ENCODE measurements at regions not wholly inside any gene's neighbourhood (a gene's known extent, or its start where the extent isn't known, plus 50 kb on each side); places are given as distances from the start of the nearest gene placed in this dataset.
"Not testable (repeated sequence)": the region's sequence is repeated elsewhere in the genome, so short reads cannot be mapped to it uniquely, and the experiment has no call there.

DNA sequence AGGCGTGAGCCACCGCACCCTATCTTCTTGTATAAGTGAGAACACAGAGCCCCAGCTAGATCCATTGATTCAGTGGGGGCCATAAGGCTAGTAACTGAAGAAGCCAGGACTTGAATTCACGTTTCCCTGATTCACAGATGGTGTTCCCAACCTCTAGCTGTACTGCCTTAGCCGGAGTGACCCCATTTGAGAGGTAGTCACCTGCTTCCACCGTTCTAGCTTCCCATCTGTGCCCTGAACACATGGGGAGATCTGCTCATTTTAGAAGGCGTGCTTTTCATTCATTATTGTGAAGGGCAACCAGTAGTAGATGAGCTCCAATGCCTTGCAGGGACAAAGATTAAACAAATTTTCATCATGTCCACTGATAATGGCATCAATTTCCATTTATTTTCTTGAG is 365.7 kb upstream of the TPM1 start:
- Histone ChIP-seq H3K27me3 (ENCODE audit: insufficient read depth, low read length) (no peaks in the 10 kb centered on the region), H2AFZ (ENCODE audit: low read length, unreplicated experiment) (no peak overlapping the region), H3K4me3 (ENCODE audit: low read depth, low read length) (no peak overlapping the region), H3K4me1 (ENCODE audit: control insufficient read depth, insufficient read depth, low read length, unreplicated experiment) (no peaks in the 10 kb centered on the region), H3K36me3 (ENCODE audit: insufficient read depth, low read length) (0 out of 2 replicates have a peak, but pooled peaks cover 9% of the 10 kb centered on the region), H3K27ac (ENCODE audit: low read depth, low read length) (no peak overlapping the region), H3K79me2 (ENCODE audit: control insufficient read depth, insufficient read depth, low read length, unreplicated experiment) (no peaks in the 10 kb centered on the region)

GRCh38 chr15:62681939-62682896 is 360.3 kb upstream of the TPM1 start:
- no peaks in the 10 kb centered on the region for H3K79me2 ChIP-seq (ENCODE audit: control insufficient read depth, insufficient read depth, low read length, unreplicated experiment)
- no peaks in the 10 kb centered on the region for H3K27me3 ChIP-seq (ENCODE audit: insufficient read depth, low read length)
- H3K36me3 ChIP-seq (ENCODE audit: insufficient read depth, low read length), result 0 out of 2 replicates have a peak, but pooled peaks cover 9% of the 10 kb centered on the region
- H2AFZ ChIP-seq (ENCODE audit: low read length, unreplicated experiment), result no peak overlapping the region
- no peak overlapping the region for H3K4me3 ChIP-seq (ENCODE audit: low read depth, low read length)
- no peak overlapping the region for H3K27ac ChIP-seq (ENCODE audit: low read depth, low read length)
- no peaks in the 10 kb centered on the region for H3K4me1 ChIP-seq (ENCODE audit: control insufficient read depth, insufficient read depth, low read length, unreplicated experiment)

DNA sequence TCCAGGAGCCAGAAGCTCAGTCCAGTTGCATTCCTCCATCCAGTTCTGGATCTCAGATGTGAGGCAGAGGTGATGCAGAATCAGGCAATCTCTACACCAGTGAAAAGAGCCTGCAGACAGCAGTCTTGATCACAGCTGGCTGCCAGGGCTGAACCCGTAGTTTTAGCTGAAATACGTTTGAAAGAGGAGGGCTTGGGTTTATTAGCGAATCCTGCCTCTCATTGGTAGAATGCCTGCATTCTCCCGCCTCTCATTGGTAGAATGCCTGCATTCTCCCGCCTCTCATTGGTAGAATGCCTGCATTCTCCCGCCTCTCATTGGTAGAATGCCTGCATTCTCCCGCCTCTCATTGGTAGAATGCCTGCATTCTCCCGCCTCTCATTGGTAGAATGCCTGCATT is 359.4 kb upstream of the TPM1 start:
- H3K36me3 ChIP-seq (ENCODE audit: insufficient read depth, low read length); H3K4me1 ChIP-seq (ENCODE audit: control insufficient read depth, insufficient read depth, low read length, unreplicated experiment); H3K79me2 ChIP-seq (ENCODE audit: control insufficient read depth, insufficient read depth, low read length, unreplicated experiment); H3K27me3 ChIP-seq (ENCODE audit: insufficient read depth, low read length); H2AFZ ChIP-seq (ENCODE audit: low read length, unreplicated experiment); H3K4me3 ChIP-seq (ENCODE audit: low read depth, low read length); H3K27ac ChIP-seq (ENCODE audit: low read depth, low read length): not testable (repeated sequence)

DNA sequence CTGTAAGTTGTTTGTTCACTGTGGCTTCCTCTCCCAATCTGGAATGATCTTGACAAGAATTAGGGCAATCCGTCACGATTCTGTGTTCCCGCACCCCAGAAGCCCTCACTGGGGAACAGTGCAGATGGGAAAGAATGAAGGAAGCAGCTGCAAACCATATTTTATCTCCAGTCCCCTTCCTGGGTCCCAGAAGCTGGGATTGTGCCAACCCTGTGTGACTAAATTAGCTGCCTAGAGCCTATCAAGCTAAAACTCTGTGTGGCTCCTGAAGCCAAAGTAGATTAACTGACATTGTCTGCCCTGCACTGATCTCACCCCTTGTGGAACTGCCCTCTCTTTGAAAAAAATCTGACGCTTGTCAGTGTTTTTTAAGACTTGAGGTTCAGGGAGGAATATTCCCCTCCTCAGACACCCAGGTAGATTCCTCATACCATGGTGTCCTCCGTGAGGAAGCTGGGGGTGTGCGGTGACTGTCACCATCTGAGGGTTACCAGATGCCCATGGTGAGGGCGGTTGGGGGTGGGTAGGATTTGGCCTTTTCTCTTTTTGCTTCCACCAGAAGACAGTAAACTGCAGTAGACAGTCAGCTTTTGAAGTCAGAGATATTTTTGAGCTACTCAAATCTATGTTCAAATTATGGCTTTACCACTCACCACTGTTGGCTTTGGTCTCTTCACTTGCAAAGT is 358.3 kb upstream of the TPM1 start:
- Histone ChIP-seq H3K27me3 (ENCODE audit: insufficient read depth, low read length) (no peaks in the 10 kb centered on the region), H3K79me2 (ENCODE audit: control insufficient read depth, insufficient read depth, low read length, unreplicated experiment) (no peaks in the 10 kb centered on the region), H2AFZ (ENCODE audit: low read length, unreplicated experiment) (no peak overlapping the region), H3K4me1 (ENCODE audit: control insufficient read depth, insufficient read depth, low read length, unreplicated experiment) (no peaks in the 10 kb centered on the region), H3K36me3 (ENCODE audit: insufficient read depth, low read length) (0 out of 2 replicates have a peak, but pooled peaks cover 4% of the 10 kb centered on the region), H3K4me3 (ENCODE audit: low read depth, low read length) (no peak overlapping the region), H3K27ac (ENCODE audit: low read depth, low read length) (no peak overlapping the region)

- Histone ChIP-seq H3K79me2 (ENCODE audit: control insufficient read depth, insufficient read depth, low read length, unreplicated experiment) (no peaks in the 10 kb centered on the region), H2AFZ (ENCODE audit: low read length, unreplicated experiment) (no peak overlapping the region), H3K4me3 (ENCODE audit: low read depth, low read length) (no peak overlapping the region), H3K27ac (ENCODE audit: low read depth, low read length) (no peak overlapping the region), H3K4me1 (ENCODE audit: control insufficient read depth, insufficient read depth, low read length, unreplicated experiment) (no peaks in the 10 kb centered on the region), H3K27me3 (ENCODE audit: insufficient read depth, low read length) (no peaks in the 10 kb centered on the region), H3K36me3 (ENCODE audit: insufficient read depth, low read length) (0 out of 2 replicates have a peak, but pooled peaks cover 2% of the 10 kb centered on the region)
These were observed 351.5 kb upstream of the TPM1 start for GRCh38 chr15:62691008-62691407.

- no peaks in the 10 kb centered on the region for H3K27me3 ChIP-seq (ENCODE audit: insufficient read depth, low read length)
- H3K27ac ChIP-seq (ENCODE audit: low read depth, low read length), result no peak overlapping the region
- H3K4me1 ChIP-seq (ENCODE audit: control insufficient read depth, insufficient read depth, low read length, unreplicated experiment), result no peaks in the 10 kb centered on the region
- H3K4me3 ChIP-seq (ENCODE audit: low read depth, low read length), result no peak overlapping the region
- H3K79me2 ChIP-seq (ENCODE audit: control insufficient read depth, insufficient read depth, low read length, unreplicated experiment), result no peaks in the 10 kb centered on the region
- H2AFZ ChIP-seq (ENCODE audit: low read length, unreplicated experiment), result no peak overlapping the region
- H3K36me3 ChIP-seq (ENCODE audit: insufficient read depth, low read length), result 0 out of 2 replicates have a peak, but pooled peaks cover 7% of the 10 kb centered on the region
These were observed 344.9 kb upstream of the TPM1 start for GRCh38 chr15:62697636-62698035.

- no peak overlapping the region for H3K27ac ChIP-seq (ENCODE audit: low read depth, low read length)
- H2AFZ ChIP-seq (ENCODE audit: low read length, unreplicated experiment), result no peak overlapping the region
- no peaks in the 10 kb centered on the region for H3K79me2 ChIP-seq (ENCODE audit: control insufficient read depth, insufficient read depth, low read length, unreplicated experiment)
- no peaks in the 10 kb centered on the region for H3K4me1 ChIP-seq (ENCODE audit: control insufficient read depth, insufficient read depth, low read length, unreplicated experiment)
- 0 out of 2 replicates have a peak, but pooled peaks cover 7% of the 10 kb centered on the region for H3K36me3 ChIP-seq (ENCODE audit: insufficient read depth, low read length)
- H3K27me3 ChIP-seq (ENCODE audit: insufficient read depth, low read length), result no peaks in the 10 kb centered on the region
- no peak overlapping the region for H3K4me3 ChIP-seq (ENCODE audit: low read depth, low read length)
These were observed 343.9 kb upstream of the TPM1 start for GRCh38 chr15:62698646-62699045.

GRCh38 chr15:62706317-62706716 is 336.2 kb upstream of the TPM1 start:
- H2AFZ ChIP-seq (ENCODE audit: low read length, unreplicated experiment), result no peak overlapping the region
- no peak overlapping the region for H3K4me3 ChIP-seq (ENCODE audit: low read depth, low read length)
- H3K4me1 ChIP-seq (ENCODE audit: control insufficient read depth, insufficient read depth, low read length, unreplicated experiment), result no peaks in the 10 kb centered on the region

DNA sequence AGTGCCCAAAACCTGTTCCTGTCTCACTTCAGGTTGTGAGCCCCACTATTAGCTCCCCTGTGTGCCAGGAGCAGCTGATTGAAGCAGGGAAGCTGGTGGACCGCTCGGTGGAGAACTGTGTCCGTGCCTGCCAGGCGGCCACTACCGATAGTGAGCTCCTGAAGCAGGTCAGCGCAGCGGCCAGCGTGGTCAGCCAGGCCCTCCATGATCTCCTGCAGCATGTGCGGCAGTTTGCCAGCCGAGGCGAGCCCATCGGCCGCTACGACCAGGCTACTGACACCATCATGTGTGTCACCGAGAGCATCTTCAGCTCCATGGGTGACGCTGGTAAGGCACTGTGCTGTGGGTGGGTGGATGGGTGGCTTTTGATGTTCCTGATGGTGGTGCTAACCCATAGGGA is 334.1 kb upstream of the TPM1 start:
- Histone ChIP-seq H3K4me1 (ENCODE audit: control insufficient read depth, insufficient read depth, low read length, unreplicated experiment) (no peaks in the 10 kb centered on the region), H3K27me3 (ENCODE audit: insufficient read depth, low read length) (no peaks in the 10 kb centered on the region), H2AFZ (ENCODE audit: low read length, unreplicated experiment) (no peak overlapping the region), H3K36me3 (ENCODE audit: insufficient read depth, low read length) (no peaks in the 10 kb centered on the region), H3K4me3 (ENCODE audit: low read depth, low read length) (no peak overlapping the region), H3K27ac (ENCODE audit: low read depth, low read length) (no peak overlapping the region), H3K79me2 (ENCODE audit: control insufficient read depth, insufficient read depth, low read length, unreplicated experiment) (no peaks in the 10 kb centered on the region)

More at GRCh38 chr15:62706317-62706716, 336.2 kb upstream of the TPM1 start:
- Histone ChIP-seq H3K27ac (ENCODE audit: low read depth, low read length) (no peak overlapping the region), H3K27me3 (ENCODE audit: insufficient read depth, low read length) (no peaks in the 10 kb centered on the region), H3K36me3 (ENCODE audit: insufficient read depth, low read length) (no peaks in the 10 kb centered on the region), H3K79me2 (ENCODE audit: control insufficient read depth, insufficient read depth, low read length, unreplicated experiment) (no peaks in the 10 kb centered on the region)

GRCh38 chr15:62709261-62709660 is 333.3 kb upstream of the TPM1 start:
- Histone ChIP-seq H3K79me2 (ENCODE audit: control insufficient read depth, insufficient read depth, low read length, unreplicated experiment) (no peaks in the 10 kb centered on the region), H3K27ac (ENCODE audit: low read depth, low read length) (no peak overlapping the region), H3K4me3 (ENCODE audit: low read depth, low read length) (no peak overlapping the region), H3K27me3 (ENCODE audit: insufficient read depth, low read length) (no peaks in the 10 kb centered on the region), H2AFZ (ENCODE audit: low read length, unreplicated experiment) (no peak overlapping the region), H3K36me3 (ENCODE audit: insufficient read depth, low read length) (no peaks in the 10 kb centered on the region), H3K4me1 (ENCODE audit: control insufficient read depth, insufficient read depth, low read length, unreplicated experiment) (no peaks in the 10 kb centered on the region)
